ENCODE measurements at regions not wholly inside any gene's neighbourhood (a gene's known extent, or its start where the extent isn't known, plus 50 kb on each side); places are given as distances from the start of the nearest gene placed in this dataset.

DNA sequence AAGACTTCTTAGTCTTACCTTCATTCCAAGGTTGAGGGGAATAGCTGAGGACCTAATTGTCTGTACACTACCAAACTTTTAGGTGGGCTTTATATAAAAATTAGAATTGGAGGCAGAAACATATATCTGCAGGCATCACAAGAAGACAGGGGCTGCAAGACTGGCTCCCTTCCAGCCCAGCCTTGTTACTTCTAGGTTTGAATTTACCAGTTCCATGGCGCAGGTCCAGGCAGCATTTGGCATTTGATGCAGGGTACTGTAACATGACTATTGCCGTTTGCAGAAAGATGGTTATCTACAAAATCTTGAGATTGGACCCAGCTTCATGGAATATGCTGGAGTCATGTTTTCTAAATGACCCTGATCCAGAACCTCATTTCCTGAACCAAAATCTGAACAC, 105.4 kb upstream of the RHOBTB1 start:
- TF ChIP-seq, protein P1, sequence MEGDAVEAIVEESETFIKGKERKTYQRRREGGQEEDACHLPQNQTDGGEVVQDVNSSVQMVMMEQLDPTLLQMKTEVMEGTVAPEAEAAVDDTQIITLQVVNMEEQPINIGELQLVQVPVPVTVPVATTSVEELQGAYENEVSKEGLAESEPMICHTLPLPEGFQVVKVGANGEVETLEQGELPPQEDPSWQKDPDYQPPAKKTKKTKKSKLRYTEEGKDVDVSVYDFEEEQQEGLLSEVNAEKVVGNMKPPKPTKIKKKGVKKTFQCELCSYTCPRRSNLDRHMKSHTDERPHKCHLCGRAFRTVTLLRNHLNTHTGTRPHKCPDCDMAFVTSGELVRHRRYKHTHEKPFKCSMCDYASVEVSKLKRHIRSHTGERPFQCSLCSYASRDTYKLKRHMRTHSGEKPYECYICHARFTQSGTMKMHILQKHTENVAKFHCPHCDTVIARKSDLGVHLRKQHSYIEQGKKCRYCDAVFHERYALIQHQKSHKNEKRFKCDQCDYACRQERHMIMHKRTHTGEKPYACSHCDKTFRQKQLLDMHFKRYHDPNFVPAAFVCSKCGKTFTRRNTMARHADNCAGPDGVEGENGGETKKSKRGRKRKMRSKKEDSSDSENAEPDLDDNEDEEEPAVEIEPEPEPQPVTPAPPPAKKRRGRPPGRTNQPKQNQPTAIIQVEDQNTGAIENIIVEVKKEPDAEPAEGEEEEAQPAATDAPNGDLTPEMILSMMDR (IDR thresholded peaks at IDR 0.05), result no peak
- no peak for TF ChIP-seq EZH2 (IDR thresholded peaks at IDR 0.05; ENCODE audit: borderline replicate concordance, insufficient read depth, low read depth, low read length, poor library complexity, severe bottlenecking)

Measured in B cell (primary cell).